GM19468 (cell line): ENCODE measurements at regions not wholly inside any gene's neighbourhood (a gene's known extent, or its start where the extent isn't known, plus 50 kb on each side); places are given as distances from the start of the nearest gene placed in this dataset.
A peak's percentile ranks its signal among the peaks of the same experiment; 100 is the strongest.

ENCODE experiments used
- ATAC-seq: cut with Tn5 transposase; IDR thresholded peaks from one replicate; pipeline ENCODE4 v1.9.1; 2021; ENCODE audit warnings: mild to moderate bottlenecking, moderate library complexity, moderate number of reproducible peaks; ENCODE audit not compliant: unreplicated experiment; ENCODE audit errors: extremely low read depth

GRCh38 chr10:28778524-28778923 lies 101.2 kb downstream of the BAMBI start:
- no peak for ATAC-seq

DNA sequence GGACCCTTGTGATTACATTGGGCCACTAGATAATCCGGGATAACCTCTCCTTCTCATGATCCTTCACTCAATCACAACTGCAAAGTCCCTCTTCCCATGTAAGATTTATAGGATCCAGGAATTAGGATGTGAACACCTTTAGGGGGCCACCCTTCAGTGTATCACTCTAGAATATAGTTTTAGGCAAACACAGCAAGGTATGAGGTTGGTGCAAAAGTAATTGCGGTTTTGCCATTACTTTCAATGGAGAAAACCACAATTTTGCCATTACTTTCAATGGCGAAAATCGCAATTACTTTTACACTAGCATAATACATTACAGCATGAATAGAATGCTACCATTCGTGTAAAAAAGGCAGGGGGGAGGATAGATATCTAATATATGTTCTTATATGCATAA lies 104.0 kb downstream of the BAMBI start:
- no peak for ATAC-seq

GRCh38 chr10:28783087-28783486 lies 105.8 kb downstream of the BAMBI start:
- ATAC-seq: no peak

DNA sequence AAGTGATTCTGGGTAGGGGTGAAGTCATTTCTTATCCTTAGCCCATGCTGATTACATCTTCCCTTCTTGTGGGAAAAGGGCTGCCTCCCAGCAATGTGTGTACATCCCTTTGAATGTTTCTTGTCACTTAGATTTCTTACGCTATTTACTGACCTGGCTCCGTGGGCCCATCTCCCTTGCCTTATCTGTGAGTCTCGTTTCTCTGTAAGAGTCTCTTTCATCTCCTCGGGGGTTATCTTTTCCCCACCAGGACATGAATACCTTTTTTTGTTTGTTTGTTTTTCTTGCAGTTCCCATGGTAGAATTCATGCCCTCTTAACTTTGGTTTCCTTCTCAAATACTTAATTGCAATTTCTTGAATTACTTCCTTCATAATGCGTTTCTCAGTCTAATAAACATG lies 107.7 kb downstream of the BAMBI start:
- ATAC-seq: no peak

DNA sequence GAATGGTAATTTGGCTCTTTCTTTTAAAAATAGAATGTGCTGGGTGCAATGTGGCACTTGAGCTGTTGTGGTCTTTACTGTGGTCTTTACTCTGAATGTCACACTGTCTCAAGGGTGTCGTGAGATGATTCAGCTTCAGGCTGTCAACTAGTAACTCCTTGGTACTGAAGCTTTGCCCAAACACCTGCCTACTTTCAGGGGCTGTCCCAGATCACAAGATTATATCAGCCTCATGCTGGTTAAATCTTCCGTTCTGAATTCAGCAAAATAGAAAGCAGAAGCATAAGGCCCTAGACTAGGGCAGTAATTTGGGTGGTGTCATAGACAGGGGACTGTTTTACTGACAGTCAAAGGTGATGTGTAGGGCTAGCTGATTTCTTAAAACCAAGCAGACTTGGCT lies 110.9 kb downstream of the BAMBI start:
- peak; percentile 56 for ATAC-seq

DNA sequence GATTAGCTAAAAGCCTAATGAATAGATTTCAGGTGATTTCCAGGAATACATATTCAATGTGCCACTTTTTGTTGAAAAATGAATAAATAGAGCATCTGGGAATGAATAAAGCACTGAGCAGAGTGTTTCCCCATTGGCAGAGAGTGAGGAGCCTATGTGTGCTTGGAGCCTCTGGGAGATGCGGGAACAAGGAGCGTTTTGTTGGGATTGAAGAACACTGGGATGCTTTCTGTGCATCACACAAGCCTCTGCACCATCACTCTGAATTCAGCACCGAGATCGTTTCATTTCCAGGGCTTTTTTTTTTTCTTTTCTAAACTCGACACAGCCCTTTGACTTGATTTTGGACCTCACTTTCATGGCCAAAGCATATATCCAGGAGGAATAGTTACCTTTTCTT lies 111.4 kb downstream of the BAMBI start:
- no peak for ATAC-seq

DNA sequence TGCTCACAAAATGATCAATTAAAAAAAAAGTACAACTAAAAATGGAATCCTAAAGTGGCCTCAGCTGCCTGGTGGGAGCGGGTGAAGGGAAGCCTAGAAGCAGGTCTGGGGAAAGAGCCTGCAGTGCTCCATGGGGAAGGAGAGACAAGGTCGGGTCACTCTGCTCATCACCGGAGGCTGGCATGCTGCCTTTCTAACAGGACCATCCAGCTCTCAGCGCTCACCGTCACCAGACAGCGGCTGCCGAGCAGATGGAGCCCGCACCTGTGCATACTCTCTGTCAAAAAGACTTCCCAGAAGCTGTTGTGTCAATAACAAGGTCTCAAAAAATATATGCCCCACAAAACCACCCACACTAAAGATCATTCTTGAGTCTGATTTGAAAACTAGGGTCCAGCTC lies 112.8 kb downstream of the BAMBI start:
- no peak for ATAC-seq

DNA sequence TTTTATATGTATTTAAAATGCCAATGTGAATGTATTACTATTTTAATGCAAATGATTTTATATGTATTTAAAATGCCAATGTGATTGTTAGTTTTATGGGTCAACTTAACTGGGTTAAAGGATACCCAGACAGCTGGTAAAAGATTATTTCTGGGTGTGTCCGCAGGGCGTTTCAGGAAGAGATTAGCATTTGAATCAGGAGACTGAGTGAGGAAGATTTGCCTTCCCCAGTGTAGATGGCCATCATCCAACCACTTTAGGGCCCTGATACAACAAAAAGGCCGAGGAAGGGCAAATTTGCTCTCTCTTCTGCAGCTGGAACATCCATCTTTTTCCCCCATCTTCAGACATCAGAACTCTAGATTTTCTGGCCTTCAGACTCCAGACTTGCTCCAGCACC lies 116.2 kb downstream of the BAMBI start:
- ATAC-seq: no peak

DNA sequence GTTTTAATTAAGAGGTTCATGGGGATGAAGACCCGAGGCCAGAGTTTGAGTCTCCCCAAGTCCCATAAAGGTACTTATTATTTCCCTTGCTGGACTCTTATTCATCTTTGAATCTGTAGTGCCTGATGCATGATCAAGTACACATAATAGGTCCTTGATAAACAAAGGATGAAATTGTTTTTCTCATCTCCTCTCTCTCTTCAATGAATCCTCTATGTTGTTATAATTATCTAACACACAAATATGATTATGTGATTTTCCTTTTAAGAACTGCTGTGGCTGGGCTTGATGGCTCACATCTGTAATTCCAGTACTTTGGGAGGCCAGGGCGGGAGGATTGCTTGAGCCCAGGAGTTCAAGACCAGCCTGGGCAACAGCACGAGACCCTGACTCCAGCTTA lies 117.7 kb downstream of the BAMBI start:
- no peak for ATAC-seq

- no peak for ATAC-seq
These were observed 119.5 kb downstream of the BAMBI start for GRCh38 chr10:28796606-28797512.

DNA sequence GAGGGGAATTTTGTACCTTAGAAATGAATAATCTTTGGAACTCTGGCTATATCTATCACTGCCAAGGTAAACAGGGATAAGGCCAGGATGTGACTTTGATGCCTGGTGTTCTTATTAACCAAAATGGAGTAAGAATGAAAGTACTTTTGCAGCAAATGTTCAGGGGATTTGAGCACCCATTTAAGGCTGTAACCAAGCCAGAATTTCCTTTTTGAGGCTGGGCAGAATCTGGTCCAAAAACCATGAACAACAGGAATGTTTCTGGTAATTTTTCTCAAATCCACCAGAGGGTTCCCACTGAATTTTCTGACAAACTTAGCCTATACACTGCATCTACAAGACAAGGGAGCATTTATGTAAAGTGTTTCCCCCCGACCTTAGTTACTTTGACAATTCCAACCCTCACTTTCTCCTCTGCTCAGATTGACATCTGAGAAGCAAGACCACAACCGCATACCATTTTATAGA lies 120.6 kb downstream of the BAMBI start:
- ATAC-seq: no peak

DNA sequence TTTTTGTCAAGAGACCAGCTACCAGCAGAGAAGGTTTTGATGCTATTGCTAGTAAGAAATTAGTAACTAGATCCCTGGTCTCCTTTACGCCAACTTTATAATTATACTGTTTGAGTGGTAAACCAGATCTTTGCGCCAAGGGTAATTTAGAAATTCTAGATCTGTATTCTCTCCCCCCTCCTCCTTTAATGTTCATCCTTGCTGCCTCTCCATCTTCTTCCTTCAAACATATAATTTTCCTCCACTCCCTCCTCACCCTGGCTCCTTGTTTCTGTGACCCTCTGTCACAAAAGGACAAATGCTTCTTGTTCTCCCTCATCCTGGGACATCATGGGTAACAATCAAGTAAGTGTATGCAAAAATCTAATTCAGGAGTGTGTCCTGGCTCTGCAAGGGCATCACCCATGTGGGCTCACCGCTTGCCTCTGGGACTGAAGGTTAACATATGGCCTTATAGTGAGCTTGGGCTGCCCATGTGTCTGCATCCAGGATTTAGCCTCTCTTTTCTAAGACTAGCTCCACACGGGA lies 121.2 kb downstream of the BAMBI start:
- ATAC-seq: no peak

DNA sequence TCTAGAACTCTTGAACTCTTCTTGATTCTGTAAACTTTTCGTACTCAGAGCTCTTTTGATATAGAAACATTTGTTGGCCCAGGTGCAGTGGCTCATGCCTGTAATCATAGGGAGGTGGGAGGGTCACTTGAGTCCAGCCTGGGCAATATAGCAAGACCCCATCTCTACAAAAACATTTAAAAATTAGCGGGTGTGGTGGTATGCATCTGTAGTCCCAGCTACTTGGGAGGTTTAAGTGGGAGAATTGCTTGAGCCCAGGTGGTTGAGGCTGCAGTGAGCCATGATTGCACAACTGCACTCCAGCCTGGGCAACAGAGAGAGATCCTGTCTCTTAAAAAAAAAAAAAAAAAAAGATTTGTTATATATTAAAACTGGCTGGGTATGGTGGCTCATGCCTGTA lies 121.6 kb downstream of the BAMBI start:
- ATAC-seq: no peak

- no peak for ATAC-seq
These were observed 122.8 kb downstream of the BAMBI start for GRCh38 chr10:28800144-28800543.

DNA sequence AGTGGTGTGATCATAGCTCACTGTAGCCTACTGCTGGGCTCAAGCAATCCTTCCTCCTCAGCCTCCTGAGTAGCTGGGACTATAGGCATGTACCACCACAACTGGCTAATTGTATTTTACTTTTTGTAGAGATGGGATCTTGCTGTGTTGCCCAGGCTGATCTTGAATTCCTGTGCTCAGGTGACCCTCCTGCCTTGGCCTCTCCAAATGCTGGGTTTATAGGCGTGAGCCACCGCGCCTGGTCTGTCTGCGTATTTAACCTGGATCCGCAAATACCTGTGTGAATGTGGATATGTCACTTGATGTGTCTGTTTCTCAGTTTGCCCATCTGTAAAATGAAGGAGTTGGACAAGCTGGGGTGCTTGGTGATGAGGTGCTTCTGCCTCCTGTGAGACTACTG lies 123.9 kb downstream of the BAMBI start:
- no peak for ATAC-seq

GRCh38 chr10:28801869-28802268 lies 124.5 kb downstream of the BAMBI start:
- no peak for ATAC-seq

DNA sequence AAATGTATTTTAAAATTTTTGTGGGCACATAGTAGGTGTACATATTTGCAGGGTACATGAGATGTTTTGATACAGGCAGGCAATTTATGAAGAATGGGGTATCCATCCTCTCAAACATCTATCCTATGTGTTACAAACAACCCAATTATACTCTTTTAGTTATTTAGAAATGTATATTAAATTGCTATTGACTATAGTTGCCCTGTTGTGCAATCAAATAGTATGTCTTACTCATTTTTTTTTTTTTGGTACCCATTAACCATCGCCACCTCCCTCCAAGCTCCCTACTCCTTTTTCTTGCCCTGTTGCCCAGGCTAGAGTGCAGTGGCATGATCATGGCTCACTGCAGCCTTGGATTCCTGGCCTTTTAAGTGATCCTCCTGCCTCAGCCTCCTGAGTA lies 128.1 kb downstream of the BAMBI start:
- no peak for ATAC-seq

DNA sequence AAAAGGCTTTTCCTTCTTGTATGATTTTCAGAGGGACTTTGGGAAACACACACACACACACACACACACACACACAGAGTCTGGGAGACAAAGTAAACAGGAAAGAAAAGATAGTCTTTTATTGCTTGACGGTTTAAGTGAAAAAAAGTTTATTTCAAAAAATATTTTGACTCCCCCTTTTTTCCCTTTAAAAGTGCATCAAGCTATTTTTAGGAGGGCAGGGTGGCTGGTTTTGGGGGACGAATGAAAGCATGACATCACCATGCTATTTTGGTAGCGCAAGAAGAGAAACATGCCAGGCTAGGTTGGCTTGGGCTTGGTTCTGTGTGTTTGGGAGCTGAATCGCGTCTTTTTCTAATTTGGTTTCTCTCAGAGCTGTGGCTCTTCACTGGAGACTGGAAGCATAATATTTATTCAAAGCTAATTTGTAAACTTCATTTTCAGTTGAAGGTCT lies 129.2 kb downstream of the BAMBI start:
- no peak for ATAC-seq

GRCh38 chr10:28806951-28807759 lies 129.8 kb downstream of the BAMBI start:
- no peak for ATAC-seq

- no peak for ATAC-seq
These were observed 130.7 kb downstream of the BAMBI start for GRCh38 chr10:28807760-28808613.
